Upper lobe of left lung (tissue), 4 donors: ENCODE measurements at regions not wholly inside any gene's neighbourhood (a gene's known extent, or its start where the extent isn't known, plus 50 kb on each side); places are given as distances from the start of the nearest gene placed in this dataset.

Source experiments
- POLR2A ChIP-seq, 4 donors: fragments of 450-650 bp; IDR thresholded peaks; one replicate each; pipeline ENCODE4 v1.5.1; 2016 to 2017; ENCODE audit warnings: antibody characterized with exemption in 4 of 4, mild to moderate bottlenecking in 2 of 4
- TF ChIP-seq, protein P1 (sequence below), 6 experiments: fragments of 450-650 bp in 4 of 6; fragments of 200-600 bp in 2 of 6; sonication (generic) in 2 of 6; IDR thresholded peaks; one replicate each; pipeline ENCODE4 v1.5.1; 2016 to 2019; ENCODE audit warnings: antibody characterized with exemption in 6 of 6

- TF ChIP-seq, protein P1, sequence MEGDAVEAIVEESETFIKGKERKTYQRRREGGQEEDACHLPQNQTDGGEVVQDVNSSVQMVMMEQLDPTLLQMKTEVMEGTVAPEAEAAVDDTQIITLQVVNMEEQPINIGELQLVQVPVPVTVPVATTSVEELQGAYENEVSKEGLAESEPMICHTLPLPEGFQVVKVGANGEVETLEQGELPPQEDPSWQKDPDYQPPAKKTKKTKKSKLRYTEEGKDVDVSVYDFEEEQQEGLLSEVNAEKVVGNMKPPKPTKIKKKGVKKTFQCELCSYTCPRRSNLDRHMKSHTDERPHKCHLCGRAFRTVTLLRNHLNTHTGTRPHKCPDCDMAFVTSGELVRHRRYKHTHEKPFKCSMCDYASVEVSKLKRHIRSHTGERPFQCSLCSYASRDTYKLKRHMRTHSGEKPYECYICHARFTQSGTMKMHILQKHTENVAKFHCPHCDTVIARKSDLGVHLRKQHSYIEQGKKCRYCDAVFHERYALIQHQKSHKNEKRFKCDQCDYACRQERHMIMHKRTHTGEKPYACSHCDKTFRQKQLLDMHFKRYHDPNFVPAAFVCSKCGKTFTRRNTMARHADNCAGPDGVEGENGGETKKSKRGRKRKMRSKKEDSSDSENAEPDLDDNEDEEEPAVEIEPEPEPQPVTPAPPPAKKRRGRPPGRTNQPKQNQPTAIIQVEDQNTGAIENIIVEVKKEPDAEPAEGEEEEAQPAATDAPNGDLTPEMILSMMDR (IDR thresholded peaks at IDR 0.05): no peak
- no peak for TF ChIP-seq POLR2A (IDR thresholded peaks at IDR 0.05)
Observed at GRCh38 chr4:155445306-155445705, 68.5 kb upstream of the MAP9 start.
